ENCODE measurements at regions not wholly inside any gene's neighbourhood (a gene's known extent, or its start where the extent isn't known, plus 50 kb on each side); places are given as distances from the start of the nearest gene placed in this dataset.

DNA sequence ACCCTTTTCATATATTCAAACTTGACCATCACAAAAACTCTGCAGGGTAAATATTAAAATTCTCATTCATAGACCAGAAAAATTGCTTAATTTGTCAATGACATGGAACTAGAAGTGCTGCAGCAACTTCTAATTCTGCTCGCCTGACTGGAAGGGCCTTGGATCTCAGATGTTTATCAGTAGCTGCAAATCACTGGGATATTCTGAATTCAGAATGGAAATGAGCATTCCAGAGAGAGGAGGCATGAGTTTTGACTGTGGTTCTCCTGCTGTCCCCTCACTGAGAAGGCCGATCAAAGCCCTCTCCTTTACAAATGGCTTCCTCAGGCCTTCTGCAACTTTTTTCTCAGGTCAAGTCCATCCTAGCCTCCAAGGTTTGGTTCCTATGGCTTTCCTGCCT, 171.3 kb upstream of the FAM78B start:
- Histone ChIP-seq H3K27me3 (ENCODE audit: control insufficient read depth in 2 of 2, insufficient read depth in 2 of 2, low read length in 2 of 2) (no peaks in the 10 kb centered on the region), H4K20me1 (replicated peaks; ENCODE audit: control insufficient read depth, extremely low read depth, insufficient read depth, low read length) (no peaks in the 10 kb centered on the region), H3K4me1 (ENCODE audit: control insufficient read depth, extremely low read depth, insufficient read depth, low read length) (no peaks in the 10 kb centered on the region), H3K9me1 (replicated peaks; ENCODE audit: control insufficient read depth, extremely low read depth, insufficient read depth, low read length) (no peaks in the 10 kb centered on the region), H3K4me3 (replicated peaks in 1 of 3; ENCODE audit: insufficient read depth in 1 of 3, low read depth in 1 of 3, low read length in 3 of 3) (no peak overlapping the region), H3K9me3 (replicated peaks; ENCODE audit: control insufficient read depth, insufficient read depth, low read length) (peaks cover 2% of the 10 kb centered on the region), H3K36me3 (ENCODE audit: control insufficient read depth in 2 of 2, extremely low read depth in 1 of 2, insufficient read depth in 2 of 2, low read length in 2 of 2) (no peaks in the 10 kb centered on the region), H2AFZ (ENCODE audit: low read depth, low read length) (no peak overlapping the region), H3K9ac (replicated peaks; ENCODE audit: extremely low read depth, insufficient read depth, low read length) (no peak overlapping the region), H3K4me2 (ENCODE audit: insufficient read depth, low read length) (no peak overlapping the region), H3K79me2 (ENCODE audit: control insufficient read depth, insufficient read depth, low read length) (no peaks in the 10 kb centered on the region), H3K27ac (ENCODE audit: insufficient read depth, low read depth, low read length) (no peak overlapping the region)
- no TSS peak for BruUV-seq (replicated peaks)
- FAIRE-seq (no peak), DNase-seq (ENCODE audit: low read depth, low spot score) (no peak)
- dilution Hi-C loops (cut with MboI; ENCODE audit: extremely low pct_ligation_motif_present, low sequenced_read_pairs) (no loop called here), intact Hi-C loops (cut with micrococcal nuclease) (no loop called here)
- CTCF ChIA-PET = no interaction called here
- TF ChIP-seq POLR2AphosphoS5 (IDR thresholded peaks at IDR 0.05; ENCODE audit: insufficient read depth, low read depth, low read length) (no peak), EZH2 (IDR thresholded peaks at IDR 0.05; ENCODE audit: borderline replicate concordance, low read depth, low read length, severe bottlenecking) (no peak), MYC (IDR thresholded peaks at IDR 0.05; ENCODE audit: low read depth, low read length) (no peak), FOS (IDR thresholded peaks at IDR 0.05; ENCODE audit: borderline replicate concordance, insufficient read depth, low read length) (no peak), JUN (IDR thresholded peaks at IDR 0.05; ENCODE audit: borderline replicate concordance, insufficient read depth, insufficient read length, low read depth) (no peak), POLR2A (IDR thresholded peaks at IDR 0.05; ENCODE audit: low read depth, low read length) (no peak), GATA2 (IDR thresholded peaks at IDR 0.05; ENCODE audit: insufficient read depth, insufficient read length, low read depth, low read length) (no peak)
- TF ChIP-seq, protein P1, sequence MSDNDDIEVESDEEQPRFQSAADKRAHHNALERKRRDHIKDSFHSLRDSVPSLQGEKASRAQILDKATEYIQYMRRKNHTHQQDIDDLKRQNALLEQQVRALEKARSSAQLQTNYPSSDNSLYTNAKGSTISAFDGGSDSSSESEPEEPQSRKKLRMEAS (IDR thresholded peaks at IDR 0.05; ENCODE audit: insufficient read depth, insufficient read length) = no peak
- TF ChIP-seq, protein P2, sequence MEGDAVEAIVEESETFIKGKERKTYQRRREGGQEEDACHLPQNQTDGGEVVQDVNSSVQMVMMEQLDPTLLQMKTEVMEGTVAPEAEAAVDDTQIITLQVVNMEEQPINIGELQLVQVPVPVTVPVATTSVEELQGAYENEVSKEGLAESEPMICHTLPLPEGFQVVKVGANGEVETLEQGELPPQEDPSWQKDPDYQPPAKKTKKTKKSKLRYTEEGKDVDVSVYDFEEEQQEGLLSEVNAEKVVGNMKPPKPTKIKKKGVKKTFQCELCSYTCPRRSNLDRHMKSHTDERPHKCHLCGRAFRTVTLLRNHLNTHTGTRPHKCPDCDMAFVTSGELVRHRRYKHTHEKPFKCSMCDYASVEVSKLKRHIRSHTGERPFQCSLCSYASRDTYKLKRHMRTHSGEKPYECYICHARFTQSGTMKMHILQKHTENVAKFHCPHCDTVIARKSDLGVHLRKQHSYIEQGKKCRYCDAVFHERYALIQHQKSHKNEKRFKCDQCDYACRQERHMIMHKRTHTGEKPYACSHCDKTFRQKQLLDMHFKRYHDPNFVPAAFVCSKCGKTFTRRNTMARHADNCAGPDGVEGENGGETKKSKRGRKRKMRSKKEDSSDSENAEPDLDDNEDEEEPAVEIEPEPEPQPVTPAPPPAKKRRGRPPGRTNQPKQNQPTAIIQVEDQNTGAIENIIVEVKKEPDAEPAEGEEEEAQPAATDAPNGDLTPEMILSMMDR (IDR thresholded peaks at IDR 0.05; ENCODE audit: extremely low read depth in 1 of 2, insufficient read depth in 1 of 2, low read depth in 1 of 2, low read length in 2 of 2) = no peak
- POLR2A ChIA-PET = no interaction called here

All from endothelial cell of umbilical vein (primary cell).